Sigmoid colon (tissue), 4 donors: ENCODE measurements at regions not wholly inside any gene's neighbourhood (a gene's known extent, or its start where the extent isn't known, plus 50 kb on each side); places are given as distances from the start of the nearest gene placed in this dataset.

ENCODE experiments used
- POLR2A ChIP-seq, 2 donors: fragments of 450-650 bp; IDR thresholded peaks; one replicate each; pipeline ENCODE4 v1.6.1; 2016; ENCODE audit warnings: antibody characterized with exemption in 2 of 2, mild to moderate bottlenecking in 2 of 2, moderate library complexity in 2 of 2
- POLR2AphosphoS5 ChIP-seq, 4 donors: sonication (generic); formaldehyde crosslinking; IDR thresholded peaks; one replicate each; pipeline ENCODE4 v1.6.1; 2017; ENCODE audit warnings: antibody characterized with exemption in 4 of 4
- TF ChIP-seq, protein P1 (sequence below), 4 experiments: fragments of 450-650 bp in 3 of 4; fragments of 200-600 bp in 1 of 4; IDR thresholded peaks; one replicate each; pipeline ENCODE4 v1.5.1; 2016 to 2019; ENCODE audit warnings: antibody characterized with exemption in 4 of 4, mild to moderate bottlenecking in 3 of 4, moderate library complexity in 2 of 4

DNA sequence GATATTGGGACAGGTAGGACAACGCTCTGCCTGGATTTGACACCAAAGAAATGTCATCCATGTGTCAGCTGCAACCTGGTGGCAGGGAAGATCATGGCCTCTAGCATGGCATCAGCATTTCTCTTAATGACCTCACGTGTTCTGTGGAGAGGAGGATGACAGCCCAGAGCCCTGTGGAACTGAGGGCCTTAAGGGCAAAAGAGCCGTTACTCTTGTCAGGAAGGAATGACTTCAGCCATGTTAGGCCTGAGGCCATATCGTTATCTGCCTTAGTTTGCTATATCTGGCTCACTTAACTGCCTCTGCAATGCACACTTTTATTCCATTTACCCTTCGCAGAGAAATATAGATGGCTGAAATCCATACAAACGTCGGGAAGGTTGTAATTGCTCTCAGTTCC lies 83.2 kb upstream of the PBX1 start:
- TF ChIP-seq, protein P1, sequence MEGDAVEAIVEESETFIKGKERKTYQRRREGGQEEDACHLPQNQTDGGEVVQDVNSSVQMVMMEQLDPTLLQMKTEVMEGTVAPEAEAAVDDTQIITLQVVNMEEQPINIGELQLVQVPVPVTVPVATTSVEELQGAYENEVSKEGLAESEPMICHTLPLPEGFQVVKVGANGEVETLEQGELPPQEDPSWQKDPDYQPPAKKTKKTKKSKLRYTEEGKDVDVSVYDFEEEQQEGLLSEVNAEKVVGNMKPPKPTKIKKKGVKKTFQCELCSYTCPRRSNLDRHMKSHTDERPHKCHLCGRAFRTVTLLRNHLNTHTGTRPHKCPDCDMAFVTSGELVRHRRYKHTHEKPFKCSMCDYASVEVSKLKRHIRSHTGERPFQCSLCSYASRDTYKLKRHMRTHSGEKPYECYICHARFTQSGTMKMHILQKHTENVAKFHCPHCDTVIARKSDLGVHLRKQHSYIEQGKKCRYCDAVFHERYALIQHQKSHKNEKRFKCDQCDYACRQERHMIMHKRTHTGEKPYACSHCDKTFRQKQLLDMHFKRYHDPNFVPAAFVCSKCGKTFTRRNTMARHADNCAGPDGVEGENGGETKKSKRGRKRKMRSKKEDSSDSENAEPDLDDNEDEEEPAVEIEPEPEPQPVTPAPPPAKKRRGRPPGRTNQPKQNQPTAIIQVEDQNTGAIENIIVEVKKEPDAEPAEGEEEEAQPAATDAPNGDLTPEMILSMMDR (IDR thresholded peaks at IDR 0.05) = no peak
- no peak for TF ChIP-seq POLR2AphosphoS5 (IDR thresholded peaks at IDR 0.05)
- no peak for TF ChIP-seq POLR2A (IDR thresholded peaks at IDR 0.05)
